Smooth muscle cell (in vitro differentiated cells): ENCODE measurements at regions not wholly inside any gene's neighbourhood (a gene's known extent, or its start where the extent isn't known, plus 50 kb on each side); places are given as distances from the start of the nearest gene placed in this dataset.

Experiments used
- DNase-seq: peaks from one replicate; lab custom pipeline; 2025; ENCODE audit not compliant: unreplicated experiment; lab: John Stamatoyannopoulos, UW
- H2AFZ ChIP-seq: fragments of 200-600 bp; sonication (generic); 2 replicates; pipeline ENCODE4 v1.6.0; 2016; ENCODE audit warnings: antibody characterized with exemption, low read depth, mild to moderate bottlenecking
- H3F3A ChIP-seq: fragments of 200-600 bp; sonication (generic); 2 replicates; pipeline ENCODE4 v1.6.0; 2017; ENCODE audit warnings: antibody characterized with exemption, low read depth
- H3K27ac ChIP-seq: fragments of 200-600 bp; sonication (generic); 2 replicates; pipeline ENCODE4 v1.5.1; 2016; ENCODE audit warnings: low read depth, mild to moderate bottlenecking
- H3K27me3 ChIP-seq: fragments of 200-600 bp; sonication (generic); 2 replicates; pipeline ENCODE4 v1.6.1; 2016; ENCODE audit warnings: low read depth, mild to moderate bottlenecking
- H3K36me3 ChIP-seq: fragments of 200-600 bp; sonication (generic); 2 replicates; pipeline ENCODE4 v1.5.1; 2016; ENCODE audit warnings: low read depth
- H3K4me1 ChIP-seq: fragments of 200-600 bp; sonication (generic); 2 replicates; pipeline ENCODE4 v1.5.1; 2016; ENCODE audit warnings: low read depth
- H3K4me2 ChIP-seq: fragments of 200-600 bp; sonication (generic); 2 replicates; pipeline ENCODE4 v1.6.0; 2016; ENCODE audit warnings: mild to moderate bottlenecking
- H3K4me3 ChIP-seq: fragments of 200-600 bp; sonication (generic); 2 replicates; pipeline ENCODE4 v1.5.1; 2016; ENCODE audit warnings: mild to moderate bottlenecking
- H3K79me2 ChIP-seq: fragments of 200-600 bp; sonication (generic); 2 replicates; pipeline ENCODE4 v1.6.0; 2016; ENCODE audit warnings: low read depth, mild to moderate bottlenecking
- H3K9ac ChIP-seq: fragments of 200-600 bp; sonication (generic); 2 replicates; pipeline ENCODE4 v1.6.0; 2016; ENCODE audit warnings: low read depth
- H3K9me3 ChIP-seq: fragments of 200-600 bp; sonication (generic); replicated peaks from 2 replicates; pipeline ENCODE4 v1.5.1; 2016; ENCODE audit warnings: low read depth
- H4K20me1 ChIP-seq: fragments of 200-600 bp; sonication (generic); 2 replicates; pipeline ENCODE4 v1.6.0; 2016; ENCODE audit warnings: low read depth
- WGBS: methylation state at CpG from one replicate; pipeline ENCODE4 v1.1.7; 2016; ENCODE audit warnings: low lambda C conversion rate; 5-methylcytosine and 5-hydroxymethylcytosine counted together
- TF ChIP-seq, protein P1 (sequence below): fragments of 200-600 bp; sonication (generic); IDR thresholded peaks from 2 replicates; pipeline ENCODE4 v1.5.1; 2017; ENCODE audit warnings: borderline replicate concordance, mild to moderate bottlenecking, antibody characterized with exemption; ENCODE audit not compliant: insufficient read depth, poor library complexity, severe bottlenecking

DNA sequence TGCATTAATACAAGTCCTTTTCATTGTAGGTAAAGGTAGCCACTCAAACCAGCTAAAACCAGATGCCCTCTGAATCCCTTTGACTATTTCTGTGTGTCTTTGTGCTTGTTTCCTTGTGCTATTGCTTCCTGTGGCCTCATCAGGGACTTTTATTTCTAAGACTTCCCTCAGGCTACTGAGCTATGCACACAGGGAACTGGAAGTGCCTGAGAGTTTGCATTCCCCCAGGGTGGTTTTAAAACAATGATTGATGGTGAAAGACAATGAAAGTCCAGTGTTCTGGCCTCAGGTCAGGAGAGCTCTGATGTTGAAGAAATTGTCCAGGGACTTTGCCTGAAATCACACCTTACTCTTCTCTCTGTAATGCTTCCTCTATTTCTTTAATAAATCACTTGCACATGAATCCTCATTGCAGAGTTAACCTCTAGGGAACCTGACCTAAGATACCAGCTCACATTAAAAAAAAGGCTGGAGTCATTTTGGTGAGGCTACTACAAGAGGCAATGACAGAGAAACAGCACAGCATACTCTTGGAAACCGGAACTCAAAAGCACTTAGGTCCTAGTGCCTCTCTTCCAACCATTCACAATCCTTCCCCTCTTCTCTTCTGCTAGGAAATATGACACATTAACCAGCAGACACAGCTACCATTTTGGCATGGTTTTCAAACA lies 158.1 kb upstream of the NREP start:
- H3K4me1 ChIP-seq: no peaks in the 10 kb centered on the region
- DNase-seq: no peak
- no peaks in the 10 kb centered on the region for H3K9me3 ChIP-seq
- no peaks in the 10 kb centered on the region for H3K79me2 ChIP-seq
- H3F3A ChIP-seq: no peaks in the 10 kb centered on the region
- H2AFZ ChIP-seq: no peak overlapping the region
- 89% methylated on average over 1 of the region's 1 CpG for WGBS
- H3K27ac ChIP-seq: no peak overlapping the region
- no peaks in the 10 kb centered on the region for H3K27me3 ChIP-seq
- TF ChIP-seq, protein P1, sequence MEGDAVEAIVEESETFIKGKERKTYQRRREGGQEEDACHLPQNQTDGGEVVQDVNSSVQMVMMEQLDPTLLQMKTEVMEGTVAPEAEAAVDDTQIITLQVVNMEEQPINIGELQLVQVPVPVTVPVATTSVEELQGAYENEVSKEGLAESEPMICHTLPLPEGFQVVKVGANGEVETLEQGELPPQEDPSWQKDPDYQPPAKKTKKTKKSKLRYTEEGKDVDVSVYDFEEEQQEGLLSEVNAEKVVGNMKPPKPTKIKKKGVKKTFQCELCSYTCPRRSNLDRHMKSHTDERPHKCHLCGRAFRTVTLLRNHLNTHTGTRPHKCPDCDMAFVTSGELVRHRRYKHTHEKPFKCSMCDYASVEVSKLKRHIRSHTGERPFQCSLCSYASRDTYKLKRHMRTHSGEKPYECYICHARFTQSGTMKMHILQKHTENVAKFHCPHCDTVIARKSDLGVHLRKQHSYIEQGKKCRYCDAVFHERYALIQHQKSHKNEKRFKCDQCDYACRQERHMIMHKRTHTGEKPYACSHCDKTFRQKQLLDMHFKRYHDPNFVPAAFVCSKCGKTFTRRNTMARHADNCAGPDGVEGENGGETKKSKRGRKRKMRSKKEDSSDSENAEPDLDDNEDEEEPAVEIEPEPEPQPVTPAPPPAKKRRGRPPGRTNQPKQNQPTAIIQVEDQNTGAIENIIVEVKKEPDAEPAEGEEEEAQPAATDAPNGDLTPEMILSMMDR: no peak
- no peak overlapping the region for H3K4me3 ChIP-seq
- H3K36me3 ChIP-seq: no peaks in the 10 kb centered on the region
- no peak overlapping the region for H3K9ac ChIP-seq
- H3K4me2 ChIP-seq: no peak overlapping the region
- H4K20me1 ChIP-seq: no peaks in the 10 kb centered on the region

GRCh38 chr5:111902436-111902835 lies 145.4 kb upstream of the NREP start:
- Histone ChIP-seq H3K27me3 (no peaks in the 10 kb centered on the region), H3K36me3 (no peaks in the 10 kb centered on the region), H3F3A (no peaks in the 10 kb centered on the region), H3K79me2 (no peaks in the 10 kb centered on the region), H4K20me1 (no peaks in the 10 kb centered on the region), H3K9ac (no peak overlapping the region), H3K27ac (no peak overlapping the region), H2AFZ (peak overlapping the region; percentile 41), H3K4me1 (no peaks in the 10 kb centered on the region), H3K9me3 (no peaks in the 10 kb centered on the region), H3K4me2 (no peak overlapping the region), H3K4me3 (no peak overlapping the region)
- DNase-seq: no peak
- 58% methylated on average over 5 of the region's 5 CpGs for WGBS
- TF ChIP-seq, protein P1: no peak

- Histone ChIP-seq H3K4me1 (no peaks in the 10 kb centered on the region), H3K9ac (no peak overlapping the region), H2AFZ (no peak overlapping the region), H3K9me3 (no peaks in the 10 kb centered on the region), H3F3A (no peaks in the 10 kb centered on the region), H4K20me1 (no peaks in the 10 kb centered on the region), H3K79me2 (no peaks in the 10 kb centered on the region), H3K36me3 (no peaks in the 10 kb centered on the region), H3K4me3 (no peak overlapping the region), H3K4me2 (no peak overlapping the region), H3K27ac (no peak overlapping the region), H3K27me3 (no peaks in the 10 kb centered on the region)
- WGBS: 42% methylated on average over 2 of the region's 2 CpGs
- TF ChIP-seq, protein P1: no peak
- no peak for DNase-seq
These were observed 144.3 kb upstream of the NREP start for GRCh38 chr5:111901296-111901695.

GRCh38 chr5:111892949-111893348 lies 136.0 kb upstream of the NREP start:
- peak overlapping the region; percentile 49 for H2AFZ ChIP-seq
- H3K9me3 ChIP-seq: no peaks in the 10 kb centered on the region
- TF ChIP-seq, protein P1: no peak
- DNase-seq: no peak
- H3K27me3 ChIP-seq: no peaks in the 10 kb centered on the region
- no peaks in the 10 kb centered on the region for H3K4me1 ChIP-seq
- H4K20me1 ChIP-seq: no peaks in the 10 kb centered on the region
- H3K36me3 ChIP-seq: no peaks in the 10 kb centered on the region
- H3F3A ChIP-seq: no peaks in the 10 kb centered on the region
- peak overlapping the region; percentile 10 for H3K4me2 ChIP-seq
- H3K79me2 ChIP-seq: no peaks in the 10 kb centered on the region
- 22% methylated on average over 1 of the region's 1 CpG for WGBS
- H3K27ac ChIP-seq: peak overlapping the region; percentile 23
- no peak overlapping the region for H3K4me3 ChIP-seq
- no peak overlapping the region for H3K9ac ChIP-seq
